ENCODE measurements at regions not wholly inside any gene's neighbourhood (a gene's known extent, or its start where the extent isn't known, plus 50 kb on each side); places are given as distances from the start of the nearest gene placed in this dataset.
"Not testable (repeated sequence)": the region's sequence is repeated elsewhere in the genome, so short reads cannot be mapped to it uniquely, and the experiment has no call there.

- DNase-seq, result no peak
Observed at GRCh38 chr18:52087140-52087539, 252.9 kb upstream of the DCC start.

DNA sequence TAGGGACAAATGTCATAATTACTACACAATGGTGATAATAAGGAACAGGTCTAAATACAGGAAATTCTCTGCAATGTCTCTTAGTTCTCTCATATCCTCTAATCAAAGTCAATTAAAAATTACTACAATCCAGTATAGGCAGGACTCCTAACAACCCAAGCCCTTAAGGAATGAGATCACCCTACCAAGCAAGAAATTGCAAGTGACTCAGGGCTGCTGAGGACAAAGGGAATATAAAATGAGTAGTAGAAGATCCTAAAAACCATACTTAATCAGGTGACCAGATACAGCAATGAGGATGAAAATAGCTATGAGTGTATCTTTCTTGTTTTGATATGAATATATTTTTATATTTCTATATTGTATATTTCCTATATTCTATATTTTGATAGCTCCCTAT, 250.0 kb upstream of the DCC start:
- DNase-seq, result no peak

GRCh38 chr18:52093171-52093570, 246.8 kb upstream of the DCC start:
- no peak for DNase-seq

DNA sequence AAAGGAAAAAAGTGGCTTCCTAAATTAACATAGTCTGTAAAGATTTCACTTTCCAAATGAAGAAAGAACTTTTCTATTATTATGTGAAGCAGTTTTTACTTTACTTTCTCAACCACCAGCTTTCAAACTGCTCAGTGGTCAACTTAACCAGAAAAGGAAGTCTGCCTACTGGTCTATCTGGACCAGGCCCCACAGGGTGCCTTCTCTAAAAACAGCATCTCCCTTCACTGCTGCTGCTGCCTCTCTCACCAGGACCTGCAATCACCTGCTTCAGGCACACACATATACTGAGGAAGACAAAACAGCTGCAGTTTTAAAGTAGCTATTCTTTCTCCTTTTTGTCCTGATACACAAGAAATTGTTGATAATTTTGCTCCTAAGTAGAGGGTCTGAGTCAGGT, 221.3 kb upstream of the DCC start:
- no peak for DNase-seq

GRCh38 chr18:52130624-52131301, 209.2 kb upstream of the DCC start:
- no peak for DNase-seq

- DNase-seq, result no peak
Observed at GRCh38 chr18:52131845-52132244, 208.2 kb upstream of the DCC start.

DNA sequence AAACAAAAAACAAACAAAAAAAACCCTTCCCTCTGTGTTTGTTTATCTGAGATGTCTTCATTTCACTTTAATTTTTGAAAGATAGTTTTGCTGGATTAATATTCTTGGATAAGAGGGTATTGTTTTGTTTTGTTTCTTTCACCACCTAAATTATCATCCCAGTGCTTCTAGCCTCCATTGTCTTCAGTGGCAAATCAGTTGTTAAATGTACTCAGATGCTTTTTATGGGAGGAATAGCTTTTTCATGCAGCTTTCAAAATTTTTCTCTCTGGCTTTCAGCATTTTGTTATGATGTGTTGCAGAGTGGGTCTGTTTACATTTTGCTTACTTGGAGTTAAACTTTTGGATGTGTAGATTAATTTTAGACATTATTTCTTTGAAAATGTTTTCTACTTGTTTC, 203.5 kb upstream of the DCC start:
- DNase-seq, result no peak

GRCh38 chr18:52140986-52141385, 199.0 kb upstream of the DCC start:
- no peak for DNase-seq

DNA sequence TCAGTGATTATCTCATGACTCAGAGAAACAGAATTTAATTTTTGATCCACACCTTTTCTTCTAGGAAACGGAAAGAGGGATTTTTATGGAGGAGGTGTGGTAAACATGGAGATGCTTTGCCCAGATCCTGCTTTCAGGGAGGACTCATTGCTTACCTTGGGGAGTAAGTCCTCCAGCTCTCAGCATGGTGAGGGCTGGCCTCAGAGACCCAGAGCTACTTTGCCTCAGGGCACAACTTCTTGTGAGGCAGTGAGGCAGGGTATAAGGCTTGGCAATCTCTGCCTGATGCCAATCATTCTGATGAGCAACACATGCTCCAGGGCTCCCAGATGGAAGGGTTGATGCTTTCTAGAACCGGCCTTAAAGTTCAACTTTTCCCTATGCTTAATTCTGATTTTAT, 189.9 kb upstream of the DCC start:
- DNase-seq, result no peak

- DNase-seq, result no peak
Observed at GRCh38 chr18:52152036-52152435, 188.0 kb upstream of the DCC start.

GRCh38 chr18:52156166-52156565, 183.8 kb upstream of the DCC start:
- DNase-seq, result no peak

GRCh38 chr18:52160636-52161035, 179.4 kb upstream of the DCC start:
- DNase-seq, result no peak

GRCh38 chr18:52163478-52163877, 176.5 kb upstream of the DCC start:
- DNase-seq, result no peak

DNA sequence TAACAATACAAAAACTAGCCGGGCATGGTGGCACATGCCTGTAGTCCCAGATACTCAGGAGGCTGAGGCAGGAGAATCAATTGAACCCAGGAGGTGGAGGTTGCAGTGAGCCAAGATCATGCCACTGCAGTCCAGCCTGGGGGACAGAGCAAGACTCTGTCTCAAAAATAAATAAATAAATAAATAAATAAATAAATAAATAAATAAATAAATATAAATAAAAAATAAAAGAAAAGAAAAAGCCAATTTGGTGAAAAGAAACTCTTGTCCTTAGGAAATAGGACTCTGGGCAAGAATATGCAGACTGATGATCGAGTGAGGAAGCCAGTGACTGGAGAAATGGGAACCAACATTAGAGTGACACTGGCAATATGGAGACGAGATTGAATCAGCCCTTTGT, 171.9 kb upstream of the DCC start:
- DNase-seq, result not testable (repeated sequence)

DNA sequence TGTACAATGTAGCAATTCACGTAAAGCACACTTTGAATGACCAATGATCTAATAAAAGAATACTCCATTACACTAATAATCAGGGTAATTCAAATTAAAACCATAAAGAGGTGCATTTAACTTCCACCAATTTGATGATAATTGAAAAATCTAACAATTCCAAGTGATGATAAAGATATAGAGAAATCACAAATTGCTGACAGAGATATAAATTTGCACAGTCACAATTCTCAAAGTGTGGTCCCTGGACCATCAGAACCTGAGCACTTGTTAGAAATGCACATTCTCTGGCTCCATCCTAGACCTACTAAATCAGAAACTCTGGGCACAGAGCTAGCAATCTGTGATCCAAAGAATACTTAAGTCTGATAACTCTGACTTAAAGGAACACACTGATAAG, 165.8 kb upstream of the DCC start:
- no peak for DNase-seq

GRCh38 chr18:52175406-52175805, 164.6 kb upstream of the DCC start:
- DNase-seq, result no peak

DNA sequence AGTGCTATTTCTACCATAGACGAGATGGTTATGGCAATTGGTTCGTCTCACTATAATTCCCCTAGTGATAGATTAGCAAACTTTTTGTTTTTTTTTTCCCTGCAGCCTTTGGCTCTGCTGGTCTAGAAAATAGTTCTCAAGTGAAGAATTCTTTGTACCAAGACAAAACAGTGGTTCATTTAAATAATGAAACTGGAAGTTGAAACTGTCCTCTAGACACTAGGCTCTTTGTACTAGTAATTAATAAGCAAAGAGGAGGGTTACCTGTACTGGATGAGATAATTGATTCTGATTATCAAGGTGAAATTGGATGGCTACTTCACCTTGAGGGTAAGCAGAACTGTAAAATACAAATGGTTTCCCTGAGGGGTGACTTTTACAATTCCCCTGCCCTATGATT, 156.9 kb upstream of the DCC start:
- DNase-seq, result no peak

- DNase-seq, result no peak
Observed at GRCh38 chr18:52190195-52190594, 149.8 kb upstream of the DCC start.

DNA sequence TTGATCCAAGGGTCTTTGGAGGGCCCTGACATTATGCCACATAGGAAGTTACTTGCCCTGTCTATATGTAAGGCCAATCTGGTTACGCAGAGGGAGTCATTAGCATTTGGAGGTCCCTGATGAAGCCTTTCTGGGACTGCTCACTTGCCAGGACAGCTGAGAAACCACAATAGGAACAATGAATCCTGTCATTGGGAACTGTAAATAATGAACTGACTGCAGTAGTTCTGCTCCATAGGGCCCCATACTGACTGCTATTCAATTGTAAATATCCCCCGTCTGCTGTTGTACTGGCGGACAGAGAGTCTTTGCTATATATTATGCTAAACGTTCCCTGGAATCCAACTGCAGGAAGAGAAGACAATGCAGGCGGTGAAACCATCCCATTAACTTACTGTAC, 149.4 kb upstream of the DCC start:
- DNase-seq, result no peak

DNA sequence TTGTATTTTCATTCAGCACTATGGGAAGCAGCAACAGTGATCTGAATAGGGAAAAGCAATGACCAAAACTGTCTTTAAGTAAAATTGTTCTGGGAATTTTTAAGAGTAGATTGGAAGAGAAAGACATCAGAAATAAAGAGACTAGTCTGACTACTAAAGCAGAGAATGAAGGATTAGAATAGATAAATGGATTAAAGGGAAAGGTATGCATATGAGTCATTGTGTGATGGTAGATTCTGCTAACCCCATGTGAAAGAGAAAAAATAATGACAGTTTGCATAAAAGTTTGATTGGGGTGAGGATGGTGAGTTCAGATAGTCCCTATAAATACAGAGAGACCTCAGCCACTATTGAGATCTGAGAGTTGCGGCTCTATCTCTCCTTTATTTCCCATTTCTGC, 139.6 kb upstream of the DCC start:
- no peak for DNase-seq

- no peak for DNase-seq
Observed at GRCh38 chr18:52200921-52201663, 138.9 kb upstream of the DCC start.

GRCh38 chr18:52208646-52209045, 131.4 kb upstream of the DCC start:
- no peak for DNase-seq

GRCh38 chr18:52216109-52216508, 123.9 kb upstream of the DCC start:
- DNase-seq, result no peak

DNA sequence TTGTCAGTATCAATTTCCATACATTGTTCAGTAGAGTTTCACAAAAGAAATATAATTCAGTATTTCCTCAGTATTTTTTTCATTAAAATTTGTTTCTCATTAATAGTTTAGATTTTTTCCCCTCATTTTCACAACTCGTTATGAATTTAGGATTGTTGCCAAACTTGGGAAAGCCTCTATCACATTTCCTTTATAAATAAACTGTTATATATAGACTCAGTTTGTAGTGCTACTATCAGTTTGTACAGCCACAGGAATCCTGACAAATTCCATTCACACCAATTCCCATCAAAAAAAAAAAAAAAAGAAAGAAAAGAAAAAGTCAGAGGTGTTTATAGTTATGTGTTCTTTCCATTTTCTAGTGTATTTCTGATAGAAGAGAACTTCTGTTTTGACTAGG, 123.3 kb upstream of the DCC start:
- DNase-seq, result no peak

DNA sequence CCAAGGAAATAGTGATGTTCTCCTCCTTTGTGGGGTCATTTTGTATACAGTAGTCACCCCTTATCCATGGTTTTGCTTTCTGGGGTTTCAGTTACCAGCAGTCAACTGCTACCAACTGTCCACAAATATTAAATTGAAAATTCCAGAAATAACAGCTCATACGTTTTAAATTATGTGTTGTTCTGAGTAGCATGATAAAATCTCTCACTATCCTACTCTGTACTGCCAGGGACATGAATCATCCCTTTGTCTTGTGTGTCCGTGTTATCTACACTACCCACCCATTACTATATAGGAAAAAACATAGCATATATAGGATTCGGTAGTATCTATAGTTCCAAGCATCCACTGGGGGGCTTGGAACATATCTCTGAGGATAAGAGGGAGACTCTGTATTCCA, 120.9 kb upstream of the DCC start:
- no peak for DNase-seq
